ENCODE measurements at regions not wholly inside any gene's neighbourhood (a gene's known extent, or its start where the extent isn't known, plus 50 kb on each side); places are given as distances from the start of the nearest gene placed in this dataset.
"Not testable (repeated sequence)": the region's sequence is repeated elsewhere in the genome, so short reads cannot be mapped to it uniquely, and the experiment has no call there.

DNA sequence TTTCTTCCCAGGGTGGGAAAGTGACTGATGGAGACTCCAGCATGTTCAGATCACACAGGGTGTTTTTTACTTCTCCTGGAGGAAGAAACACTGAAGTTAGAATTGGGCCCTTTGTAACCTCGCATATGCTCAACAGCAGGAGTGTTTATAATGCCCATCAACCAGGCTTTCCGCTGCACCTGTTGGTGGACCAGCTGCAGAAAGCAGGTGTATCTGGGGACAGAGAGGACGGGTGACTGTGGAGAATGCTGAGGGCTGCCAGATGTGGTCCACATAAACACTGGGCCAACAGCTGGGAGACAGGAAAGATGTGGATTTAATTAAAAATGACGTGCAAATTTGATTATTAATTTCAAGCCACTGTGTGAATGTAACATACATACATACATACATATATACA lies 335.5 kb upstream of the SPRED2 start:
- no peak for DNase-seq (ENCODE audit: low read depth in 4 of 4, low spot score in 3 of 4)

DNA sequence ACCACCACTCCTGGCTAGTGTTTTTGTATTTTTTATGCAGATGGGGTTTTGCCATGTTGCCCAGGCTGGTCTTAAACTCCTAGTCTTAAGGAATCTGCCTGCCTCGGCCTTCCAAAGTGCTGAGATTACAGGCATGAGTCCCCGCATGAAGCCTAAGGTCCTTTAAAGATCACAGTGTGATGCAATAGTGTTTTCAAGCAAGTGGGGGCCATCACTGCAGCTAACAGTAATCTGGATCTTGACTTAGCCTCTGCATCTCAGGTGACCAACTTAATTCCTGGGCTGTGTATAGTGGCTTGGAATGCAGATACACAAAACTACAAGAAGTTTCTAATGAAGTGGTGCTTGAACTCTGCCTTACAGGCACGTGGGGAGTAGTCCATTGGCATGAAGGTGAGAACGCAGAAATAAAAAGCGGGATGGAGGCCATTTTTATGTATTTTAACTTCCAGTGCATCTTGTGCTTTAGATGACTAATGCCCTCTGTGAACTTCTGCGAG lies 334.4 kb upstream of the SPRED2 start:
- DNase-seq (ENCODE audit: low read depth in 4 of 4, low spot score in 3 of 4), result no peak

GRCh38 chr2:65765376-65765775 lies 333.0 kb upstream of the SPRED2 start:
- DNase-seq (ENCODE audit: low read depth in 4 of 4, low spot score in 3 of 4), result peak in 2 of 4 donors; percentile 12 to 24

DNA sequence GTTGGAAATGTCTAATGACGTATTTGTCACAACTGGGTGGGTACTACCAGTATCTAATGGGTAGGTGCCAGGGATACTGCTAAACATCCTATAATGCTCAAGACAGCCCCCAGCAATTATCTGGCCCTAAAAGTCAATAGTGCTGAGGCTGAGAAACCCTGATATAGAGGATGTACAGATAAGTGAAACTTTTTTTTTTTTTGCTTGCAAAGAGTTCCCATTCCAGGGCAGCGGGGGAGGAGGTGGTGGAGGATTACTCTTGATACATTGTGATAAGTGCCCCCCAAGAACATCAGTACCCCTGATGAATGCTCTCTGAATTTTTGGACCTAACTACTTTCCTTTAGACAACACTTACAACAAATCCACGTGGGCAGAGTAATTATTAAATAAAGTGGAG lies 329.7 kb upstream of the SPRED2 start:
- no peak for DNase-seq (ENCODE audit: low read depth in 4 of 4, low spot score in 3 of 4)

- no peak for DNase-seq (ENCODE audit: low read depth in 4 of 4, low spot score in 3 of 4)
Observed at GRCh38 chr2:65754219-65754618, 321.8 kb upstream of the SPRED2 start.

DNA sequence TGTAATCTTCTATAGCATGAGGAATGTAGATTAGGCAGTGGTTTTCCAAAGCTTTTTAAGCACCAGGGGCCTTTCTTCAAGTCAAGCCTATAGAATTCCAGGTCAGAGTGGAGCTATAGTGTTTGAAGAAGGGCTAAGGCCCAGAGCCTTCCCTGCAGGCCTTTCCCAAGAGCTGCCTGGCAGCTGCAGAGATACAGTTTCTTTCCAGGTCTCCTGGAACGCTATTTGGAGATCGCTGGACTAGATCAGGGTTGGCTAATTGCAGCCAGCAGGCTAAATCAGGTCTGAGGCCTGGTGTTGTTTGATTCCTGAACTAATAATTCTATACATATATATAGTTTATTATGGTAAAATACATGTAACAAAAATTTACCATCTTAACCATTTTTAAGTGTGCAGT lies 319.0 kb upstream of the SPRED2 start:
- DNase-seq (ENCODE audit: low read depth in 4 of 4, low spot score in 3 of 4), result no peak

DNA sequence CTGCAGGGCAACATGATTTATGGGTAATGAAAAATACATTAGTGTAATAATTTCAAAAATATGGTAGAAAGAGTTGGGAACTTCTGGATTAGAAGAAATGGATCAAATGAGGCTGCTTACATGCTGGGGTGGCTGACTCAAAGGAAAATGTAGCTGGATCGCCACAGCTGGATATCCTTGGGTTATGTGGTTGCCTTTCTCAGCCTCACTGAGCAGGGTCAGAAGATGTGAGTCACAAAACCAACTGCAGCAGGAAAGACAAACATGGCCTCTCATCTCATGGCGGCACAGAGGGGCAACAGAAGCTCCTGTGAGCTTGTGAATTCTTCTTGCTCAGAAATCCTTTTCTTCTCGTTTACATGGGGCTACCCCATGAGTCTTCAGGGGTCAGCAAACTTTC lies 317.1 kb upstream of the SPRED2 start:
- no peak for DNase-seq (ENCODE audit: low read depth in 4 of 4, low spot score in 3 of 4)

- not testable (repeated sequence) for DNase-seq (ENCODE audit: low read depth in 4 of 4, low spot score in 3 of 4)
Observed at GRCh38 chr2:65747875-65748274, 315.5 kb upstream of the SPRED2 start.

DNA sequence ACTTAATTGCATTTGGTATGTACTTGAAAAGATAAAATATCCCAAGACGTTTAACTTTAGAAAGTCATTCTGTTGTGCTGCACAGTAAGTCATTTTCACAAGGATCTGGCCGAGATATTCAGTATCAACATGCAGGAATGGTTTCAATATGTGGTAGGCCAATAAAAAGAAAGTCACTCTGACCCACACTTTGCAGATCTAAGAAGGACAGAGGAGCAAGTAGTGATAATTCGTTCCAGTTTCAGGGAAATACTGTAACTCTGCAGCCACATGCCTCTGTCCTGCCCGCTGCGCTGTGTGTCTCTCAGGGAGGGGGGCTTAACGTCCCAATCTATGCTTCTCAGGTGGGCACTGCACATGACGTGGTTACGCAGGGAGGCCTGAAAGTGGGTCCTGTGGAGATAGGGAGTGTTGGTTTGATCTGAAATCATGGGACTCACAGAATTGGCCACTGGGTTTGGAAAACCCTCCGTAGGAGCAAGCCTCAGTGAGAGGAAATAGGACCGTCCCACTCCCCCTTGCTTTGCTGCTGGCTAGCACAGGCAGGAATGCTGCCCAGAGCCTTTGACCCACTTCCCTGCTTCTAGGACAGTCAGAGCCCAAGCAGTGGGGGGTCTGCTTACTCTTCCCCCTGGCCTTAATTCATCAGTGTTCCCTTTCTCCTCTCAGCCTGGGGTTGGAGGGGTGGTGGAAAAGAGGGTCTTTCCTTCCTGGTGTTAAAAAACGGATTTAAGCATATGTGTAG lies 314.7 kb upstream of the SPRED2 start:
- no peak for DNase-seq (ENCODE audit: low read depth in 4 of 4, low spot score in 3 of 4)

DNA sequence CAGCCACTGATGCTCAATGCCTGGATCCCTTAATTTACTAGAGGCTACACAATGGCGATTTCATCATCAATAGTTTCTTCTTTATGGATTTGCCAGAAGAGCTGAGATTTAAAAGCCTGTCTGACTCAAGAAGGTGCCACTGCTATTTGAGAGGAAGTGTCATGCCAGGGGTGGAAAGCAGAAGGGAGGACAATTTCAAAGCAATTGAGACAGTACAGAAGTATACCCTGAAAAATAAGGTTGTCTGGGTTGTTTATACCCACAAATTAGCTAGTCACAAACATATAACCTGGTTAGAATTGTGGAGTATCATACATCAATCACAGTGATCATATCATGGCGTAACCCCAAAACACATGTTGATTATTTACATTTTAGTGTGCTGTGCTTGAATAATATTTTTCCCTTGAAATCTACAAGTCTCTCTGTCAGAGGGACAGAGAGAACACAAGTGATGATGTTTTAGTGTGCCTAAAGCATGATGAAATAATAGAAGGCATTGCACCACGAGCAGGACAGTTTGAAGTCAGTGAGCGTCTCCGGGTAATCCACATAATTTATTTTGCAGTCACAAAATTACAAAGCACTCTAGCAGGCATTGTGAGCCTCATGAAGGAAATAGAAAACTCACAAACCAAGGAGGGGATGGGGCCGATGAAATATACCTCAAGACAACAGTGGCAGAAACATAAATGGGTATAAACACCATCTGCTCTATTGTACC lies 312.2 kb upstream of the SPRED2 start:
- DNase-seq (ENCODE audit: low read depth in 4 of 4, low spot score in 3 of 4), result no peak

GRCh38 chr2:65742977-65743376 lies 310.6 kb upstream of the SPRED2 start:
- no peak for DNase-seq (ENCODE audit: low read depth in 4 of 4, low spot score in 3 of 4)

- DNase-seq (ENCODE audit: low read depth in 4 of 4, low spot score in 3 of 4), result no peak
Observed at GRCh38 chr2:65739927-65740326, 307.5 kb upstream of the SPRED2 start.

DNA sequence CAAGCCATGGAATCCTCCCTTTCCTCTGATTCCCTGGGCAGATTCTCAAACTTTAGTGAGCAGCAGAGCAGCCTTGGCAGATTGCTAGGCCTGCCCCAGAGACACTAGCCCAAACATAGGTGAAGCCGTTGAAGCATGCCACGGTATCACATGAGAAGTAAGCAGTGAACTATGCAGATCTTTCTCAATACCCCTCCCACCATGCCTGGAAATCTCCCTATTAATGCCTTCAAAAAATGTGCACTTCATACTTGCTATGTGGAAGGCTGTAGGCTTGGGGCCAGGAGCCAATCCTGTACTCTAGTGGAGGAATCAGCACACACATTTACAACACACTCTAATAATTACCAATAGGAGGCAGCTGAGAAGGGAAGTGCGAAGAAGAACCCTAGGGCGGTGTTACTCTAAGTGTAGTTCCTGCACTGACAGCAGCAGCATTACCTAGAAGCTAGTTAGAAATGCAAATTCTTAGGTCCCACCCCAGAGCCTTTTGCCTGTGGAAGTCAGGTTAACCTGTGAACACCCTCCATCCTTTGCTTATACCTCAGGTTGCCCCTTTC lies 305.1 kb upstream of the SPRED2 start:
- DNase-seq (ENCODE audit: low read depth in 4 of 4, low spot score in 3 of 4), result no peak

DNA sequence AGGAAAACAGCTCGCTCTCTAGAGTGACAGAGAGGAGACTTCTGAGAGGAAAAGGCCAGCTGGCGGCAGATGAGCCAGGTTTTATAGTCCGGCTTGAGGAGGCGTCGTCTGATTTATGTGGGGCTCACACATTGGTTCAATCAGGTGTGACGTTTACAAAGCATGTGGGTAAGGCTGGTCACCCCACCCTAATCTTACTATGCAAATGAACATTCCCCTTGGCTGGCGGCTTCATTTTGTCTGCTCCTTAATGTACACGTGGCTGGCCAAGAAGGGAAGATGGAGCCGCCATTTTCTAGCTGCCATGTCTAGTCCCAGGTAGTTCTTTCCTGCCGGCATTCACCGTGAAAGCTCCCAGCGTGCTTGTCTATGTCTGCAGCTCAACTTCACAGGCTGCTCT lies 299.1 kb upstream of the SPRED2 start:
- DNase-seq (ENCODE audit: low read depth in 4 of 4, low spot score in 3 of 4), result no peak

DNA sequence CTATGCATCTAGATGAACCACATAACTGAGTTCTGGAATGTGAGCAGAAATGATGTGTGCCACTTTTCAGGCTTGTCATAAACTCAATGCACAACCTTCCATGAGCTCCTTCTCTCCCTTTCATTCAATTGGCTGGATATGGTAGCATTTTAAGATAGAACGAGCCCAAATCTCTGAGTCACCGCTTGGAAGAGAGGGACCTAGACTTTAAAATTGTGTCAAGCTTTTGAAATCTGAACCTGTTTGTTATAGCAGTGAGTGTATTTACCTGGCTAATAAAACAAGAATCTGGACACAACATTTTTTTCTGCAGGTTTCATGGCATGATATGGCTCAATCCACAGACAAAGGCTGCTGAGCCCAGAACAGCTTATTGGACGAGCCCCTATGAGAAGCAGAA lies 297.8 kb upstream of the SPRED2 start:
- DNase-seq (ENCODE audit: low read depth in 4 of 4, low spot score in 3 of 4), result no peak

GRCh38 chr2:65729246-65729645 lies 296.8 kb upstream of the SPRED2 start:
- no peak for DNase-seq (ENCODE audit: low read depth in 4 of 4, low spot score in 3 of 4)

DNA sequence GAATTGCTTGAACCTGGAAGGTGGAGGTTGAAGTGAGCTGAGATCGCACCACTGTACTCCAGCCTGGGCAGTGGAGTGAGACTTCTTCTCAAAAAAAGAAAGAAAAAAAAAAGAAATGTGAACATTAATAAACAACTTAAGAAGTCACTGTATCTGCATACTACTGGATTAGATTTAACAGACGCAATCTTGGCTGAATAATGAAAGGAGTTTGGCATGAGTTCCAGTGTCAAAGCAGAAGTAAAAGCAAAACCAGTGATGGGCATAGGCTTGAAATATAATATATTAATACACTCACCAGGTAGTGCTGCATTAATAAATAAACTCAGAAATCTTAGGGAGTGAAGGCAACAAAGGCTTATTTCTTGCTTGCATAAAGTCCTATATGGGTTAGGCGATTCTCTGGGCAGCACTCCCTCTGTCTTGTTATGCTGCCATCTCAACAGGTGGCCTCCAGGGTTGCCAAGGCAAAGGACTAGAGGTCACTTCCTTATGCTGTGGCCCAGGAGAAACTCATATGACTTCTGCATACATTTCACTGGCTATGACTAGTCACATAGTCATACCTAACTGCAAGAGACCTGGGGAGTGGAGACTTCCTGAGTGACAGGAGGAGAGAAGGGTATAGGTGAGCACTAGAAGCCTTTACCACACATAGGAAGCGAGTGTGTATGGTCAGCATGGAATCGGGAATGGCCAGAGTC lies 296.2 kb upstream of the SPRED2 start:
- no peak for DNase-seq (ENCODE audit: low read depth in 4 of 4, low spot score in 3 of 4)

GRCh38 chr2:65727816-65728215 lies 295.4 kb upstream of the SPRED2 start:
- no peak for DNase-seq (ENCODE audit: low read depth in 4 of 4, low spot score in 3 of 4)

- DNase-seq (ENCODE audit: low read depth in 4 of 4, low spot score in 3 of 4), result no peak
Observed at GRCh38 chr2:65727381-65727780, 295.0 kb upstream of the SPRED2 start.

DNA sequence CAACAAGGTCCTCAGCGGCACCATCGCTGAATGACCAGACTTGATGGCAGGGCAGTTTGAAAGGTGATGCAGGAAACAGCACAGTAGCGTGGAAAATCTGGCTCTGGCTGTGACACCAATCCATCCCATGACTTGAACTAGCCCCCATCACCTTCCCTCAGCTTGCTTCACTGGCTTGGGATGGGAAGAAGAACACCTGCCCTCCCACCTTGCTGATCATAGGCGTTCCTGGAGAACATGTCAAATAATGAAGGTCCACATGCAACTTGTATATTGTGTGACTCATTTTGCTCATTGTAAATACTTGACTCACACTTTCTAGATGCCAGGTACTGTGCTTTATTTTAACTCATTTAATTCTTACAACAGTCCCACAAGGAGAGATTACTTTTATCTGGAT lies 292.4 kb upstream of the SPRED2 start:
- no peak for DNase-seq (ENCODE audit: low read depth in 4 of 4, low spot score in 3 of 4)

GRCh38 chr2:65724336-65724735 lies 291.9 kb upstream of the SPRED2 start:
- no peak for DNase-seq (ENCODE audit: low read depth in 4 of 4, low spot score in 3 of 4)
